Epithelial cell of prostate (primary cell): ENCODE measurements at regions not wholly inside any gene's neighbourhood (a gene's known extent, or its start where the extent isn't known, plus 50 kb on each side); places are given as distances from the start of the nearest gene placed in this dataset.
"Not testable (repeated sequence)": the region's sequence is repeated elsewhere in the genome, so short reads cannot be mapped to it uniquely, and the experiment has no call there.

ENCODE experiments used
- DNase-seq: peaks from one replicate; pipeline ENCODE4 v3.0.0-alpha.2; 2011; ENCODE audit warnings: low read depth, low spot score
- H3K27ac ChIP-seq: fragments of 450-650 bp; 2 replicates; pipeline ENCODE4 v1.5.1; 2017; ENCODE audit warnings: mild to moderate bottlenecking

GRCh38 chr18:72995558-72995957 is 127.8 kb upstream of the NETO1 start:
- peak overlapping the region; percentile 55 for H3K27ac ChIP-seq
- DNase-seq, result no peak

- DNase-seq, result no peak
Observed at GRCh38 chr18:72993250-72993649, 125.5 kb upstream of the NETO1 start.

GRCh38 chr18:72991379-72991778 is 123.6 kb upstream of the NETO1 start:
- DNase-seq, result no peak
- H3K27ac ChIP-seq, result no peak overlapping the region

More at GRCh38 chr18:72993250-72993649, 125.5 kb upstream of the NETO1 start:
- no peak overlapping the region for H3K27ac ChIP-seq

GRCh38 chr18:72987570-72987969 is 119.8 kb upstream of the NETO1 start:
- DNase-seq, H3K27ac ChIP-seq: not testable (repeated sequence)

GRCh38 chr18:72986103-72986502 is 118.3 kb upstream of the NETO1 start:
- no peak overlapping the region for H3K27ac ChIP-seq
- no peak for DNase-seq

- DNase-seq, result no peak
Observed at GRCh38 chr18:72985686-72986085, 117.9 kb upstream of the NETO1 start.

GRCh38 chr18:72984290-72984689 is 116.5 kb upstream of the NETO1 start:
- H3K27ac ChIP-seq, result no peak overlapping the region
- DNase-seq, result no peak

More at GRCh38 chr18:72985686-72986085, 117.9 kb upstream of the NETO1 start:
- H3K27ac ChIP-seq, result no peak overlapping the region

GRCh38 chr18:72973841-72974240 is 106.1 kb upstream of the NETO1 start:
- no peak overlapping the region for H3K27ac ChIP-seq
- no peak for DNase-seq

GRCh38 chr18:72965616-72966015 is 97.8 kb upstream of the NETO1 start:
- no peak overlapping the region for H3K27ac ChIP-seq
- no peak for DNase-seq

- DNase-seq, result not testable (repeated sequence)
Observed at GRCh38 chr18:72958195-72958594, 90.4 kb upstream of the NETO1 start.

GRCh38 chr18:72948439-72948838 is 80.7 kb upstream of the NETO1 start:
- DNase-seq, result no peak
- H3K27ac ChIP-seq, result no peak overlapping the region

More at GRCh38 chr18:72958195-72958594, 90.4 kb upstream of the NETO1 start:
- not testable (repeated sequence) for H3K27ac ChIP-seq

GRCh38 chr18:72942766-72943165 is 75.0 kb upstream of the NETO1 start:
- no peak for DNase-seq
- no peak overlapping the region for H3K27ac ChIP-seq

GRCh38 chr18:72940986-72941385 is 73.2 kb upstream of the NETO1 start:
- no peak for DNase-seq
- H3K27ac ChIP-seq, result no peak overlapping the region

- no peak for DNase-seq
- no peak overlapping the region for H3K27ac ChIP-seq
Observed at GRCh38 chr18:72940509-72940908, 72.7 kb upstream of the NETO1 start.

- DNase-seq, result no peak
- H3K27ac ChIP-seq, result no peak overlapping the region
Observed at GRCh38 chr18:72935744-72936143, 68.0 kb upstream of the NETO1 start.

- no peak for DNase-seq
- no peak overlapping the region for H3K27ac ChIP-seq
Observed at GRCh38 chr18:72922895-72923294, 55.1 kb upstream of the NETO1 start.
